Esophagus muscularis mucosa (tissue), 4 donors: ENCODE measurements at regions not wholly inside any gene's neighbourhood (a gene's known extent, or its start where the extent isn't known, plus 50 kb on each side); places are given as distances from the start of the nearest gene placed in this dataset.

Source experiments
- DNase-seq: peaks from one replicate; pipeline ENCODE4 v3.0.0-alpha.2; 2017; ENCODE audit errors: extremely low spot score
- H3K27ac ChIP-seq, 4 donors: fragments of 200-600 bp; sonication (generic); replicated peaks in 1 of 4; 1 replicate in 3 of 4; 2 replicates in 1 of 4; pipeline ENCODE4 v1.5.1; 2016 to 2019; ENCODE audit warnings: mild to moderate bottlenecking in 1 of 4
- H3K27me3 ChIP-seq, 4 donors: fragments of 200-600 bp; sonication (generic); one replicate each; pipeline versions ENCODE4 v1.5.1 to v1.6.0; 2016 to 2019
- H3K36me3 ChIP-seq, 4 donors: fragments of 200-600 bp; sonication (generic); one replicate each; pipeline ENCODE4 v1.5.1; 2016 to 2019
- H3K4me1 ChIP-seq, 4 donors: fragments of 200-600 bp; sonication (generic); one replicate each; pipeline ENCODE4 v1.5.1; 2016 to 2019
- H3K4me3 ChIP-seq, 4 donors: fragments of 200-600 bp; sonication (generic); 1 replicate in 2 of 4; 2 replicates in 2 of 4; pipeline ENCODE4 v1.5.1; 2016 to 2019; ENCODE audit warnings: mild to moderate bottlenecking in 4 of 4, moderate library complexity in 1 of 4
- H3K9me3 ChIP-seq, 4 donors: fragments of 200-600 bp; sonication (generic); 1 replicate in 3 of 4; 2 replicates in 1 of 4; pipeline ENCODE4 v1.5.1; 2016 to 2019
- EP300 ChIP-seq: sonication (generic); formaldehyde crosslinking; IDR thresholded peaks from one replicate; pipeline ENCODE4 v1.6.1; 2017; ENCODE audit warnings: antibody characterized with exemption
- POLR2A ChIP-seq: fragments of 450-650 bp; IDR thresholded peaks from one replicate; pipeline ENCODE4 v1.6.1; 2017; ENCODE audit warnings: antibody characterized with exemption, moderate library complexity, mild to moderate bottlenecking, low read depth
- POLR2AphosphoS5 ChIP-seq, 2 donors: sonication (generic); formaldehyde crosslinking; IDR thresholded peaks; one replicate each; pipeline ENCODE4 v1.6.1; 2017; ENCODE audit warnings: antibody characterized with exemption in 2 of 2
- WGBS: methylation state at CpG from one replicate; pipeline ENCODE4 v1.1.5; 2018; 5-methylcytosine and 5-hydroxymethylcytosine counted together
- intact Hi-C: fragments of 100-400 bp; cut with DNase I; formaldehyde crosslinking; loops from one replicate; pipeline ENCODE4 v1.15.1; 2023
- TF ChIP-seq, protein P1 (sequence below), 3 experiments: fragments of 200-600 bp in 2 of 3; fragments of 450-650 bp in 1 of 3; sonication (generic) in 2 of 3; IDR thresholded peaks; one replicate each; pipeline ENCODE4 v1.5.1; 2017 to 2019; ENCODE audit warnings: antibody characterized with exemption in 3 of 3, mild to moderate bottlenecking in 2 of 3, moderate library complexity in 1 of 3

DNA sequence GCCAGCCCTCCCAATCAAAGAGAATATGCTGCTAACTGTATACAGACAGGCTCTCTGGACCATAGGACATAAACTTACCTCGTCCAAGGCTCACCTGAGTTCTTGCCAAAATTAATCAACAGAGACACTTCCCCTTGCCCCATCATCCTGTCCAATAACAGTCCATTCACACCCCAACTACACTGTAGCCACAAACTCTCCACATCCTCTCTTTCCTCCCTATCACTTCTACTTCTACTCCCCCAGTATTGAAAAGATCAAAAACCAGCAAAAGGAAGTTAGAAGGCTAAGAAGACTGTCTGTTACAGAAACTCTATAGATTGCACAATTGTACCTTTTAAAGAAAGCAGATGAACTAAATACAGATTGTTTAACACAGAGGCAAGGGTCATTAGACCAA, 133.5 kb upstream of the STT3B start:
- H3K27ac ChIP-seq: no peak overlapping the region
- intact Hi-C loops: no loop called here
- no peak overlapping the region for H3K4me3 ChIP-seq
- H3K9me3 ChIP-seq: no peaks in the 10 kb centered on the region
- no peak for DNase-seq
- WGBS: 32% methylated on average over 1 of the region's 1 CpG
- H3K27me3 ChIP-seq: no peaks in the 10 kb centered on the region
- no peaks in the 10 kb centered on the region for H3K4me1 ChIP-seq
- TF ChIP-seq POLR2A (no peak), POLR2AphosphoS5 (IDR thresholded peaks at IDR 0.05) (no peak)
- TF ChIP-seq, protein P1, sequence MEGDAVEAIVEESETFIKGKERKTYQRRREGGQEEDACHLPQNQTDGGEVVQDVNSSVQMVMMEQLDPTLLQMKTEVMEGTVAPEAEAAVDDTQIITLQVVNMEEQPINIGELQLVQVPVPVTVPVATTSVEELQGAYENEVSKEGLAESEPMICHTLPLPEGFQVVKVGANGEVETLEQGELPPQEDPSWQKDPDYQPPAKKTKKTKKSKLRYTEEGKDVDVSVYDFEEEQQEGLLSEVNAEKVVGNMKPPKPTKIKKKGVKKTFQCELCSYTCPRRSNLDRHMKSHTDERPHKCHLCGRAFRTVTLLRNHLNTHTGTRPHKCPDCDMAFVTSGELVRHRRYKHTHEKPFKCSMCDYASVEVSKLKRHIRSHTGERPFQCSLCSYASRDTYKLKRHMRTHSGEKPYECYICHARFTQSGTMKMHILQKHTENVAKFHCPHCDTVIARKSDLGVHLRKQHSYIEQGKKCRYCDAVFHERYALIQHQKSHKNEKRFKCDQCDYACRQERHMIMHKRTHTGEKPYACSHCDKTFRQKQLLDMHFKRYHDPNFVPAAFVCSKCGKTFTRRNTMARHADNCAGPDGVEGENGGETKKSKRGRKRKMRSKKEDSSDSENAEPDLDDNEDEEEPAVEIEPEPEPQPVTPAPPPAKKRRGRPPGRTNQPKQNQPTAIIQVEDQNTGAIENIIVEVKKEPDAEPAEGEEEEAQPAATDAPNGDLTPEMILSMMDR (IDR thresholded peaks at IDR 0.05): no peak
- no peaks in the 10 kb centered on the region for H3K36me3 ChIP-seq

DNA sequence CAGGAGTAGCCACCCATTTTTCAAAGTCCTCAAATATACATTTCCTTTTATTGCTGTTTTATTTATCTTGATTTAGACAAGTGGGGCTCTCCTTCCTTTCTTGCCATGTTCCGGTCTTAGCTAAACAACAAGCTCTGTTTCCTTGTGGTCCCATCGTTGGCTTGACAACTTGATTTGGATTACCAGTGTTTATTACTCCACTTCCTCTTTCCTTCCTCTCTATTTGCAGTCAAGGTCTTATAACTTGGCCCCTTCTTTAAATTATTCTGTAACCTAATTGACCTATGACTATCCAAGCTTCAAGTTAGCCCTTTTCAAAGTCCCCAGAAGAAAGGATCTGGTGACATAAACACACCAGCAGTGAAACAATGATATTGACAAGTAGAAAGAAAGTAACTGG, 130.6 kb upstream of the STT3B start:
- Histone ChIP-seq H3K27ac (no peak overlapping the region), H3K9me3 (no peaks in the 10 kb centered on the region), H3K4me1 (peaks cover 0 to 10% (median 0%) of the 10 kb centered on the region in 4 donors), H3K36me3 (no peaks in the 10 kb centered on the region), H3K27me3 (no peaks in the 10 kb centered on the region), H3K4me3 (no peak overlapping the region)
- no peak for TF ChIP-seq EP300
- no peak for TF ChIP-seq POLR2A
- TF ChIP-seq, protein P1 (IDR thresholded peaks at IDR 0.05): no peak
- TF ChIP-seq POLR2AphosphoS5 (IDR thresholded peaks at IDR 0.05): no peak
- 50% methylated on average over 2 of the region's 2 CpGs for WGBS
- no peak for DNase-seq
- intact Hi-C loops: no loop called here

DNA sequence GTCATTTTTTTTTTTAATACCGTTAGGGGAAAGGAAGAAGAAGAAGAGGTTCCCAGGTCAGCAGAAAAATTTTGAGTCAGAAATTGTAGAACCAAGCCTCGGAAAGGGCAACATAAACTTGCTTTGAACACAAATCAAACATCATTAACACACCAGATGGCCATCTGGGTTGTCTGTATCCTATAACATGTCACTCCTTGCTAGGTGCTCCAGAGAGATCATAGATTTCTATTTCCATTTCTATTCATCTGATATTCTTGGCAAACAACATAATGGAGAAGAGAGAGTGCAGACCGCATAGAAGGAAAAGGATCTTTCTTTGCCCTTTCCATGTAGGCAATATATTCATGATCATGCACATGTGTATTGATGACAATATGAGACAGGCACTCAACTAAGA, 129.5 kb upstream of the STT3B start:
- intact Hi-C loops: no loop called here
- H3K36me3 ChIP-seq: no peaks in the 10 kb centered on the region
- WGBS: 81% methylated on average over 3 of the region's 3 CpGs
- H3K27me3 ChIP-seq: no peaks in the 10 kb centered on the region
- no peaks in the 10 kb centered on the region for H3K9me3 ChIP-seq
- H3K4me3 ChIP-seq: no peak overlapping the region
- peaks cover 0 to 10% (median 3%) of the 10 kb centered on the region in 4 donors for H3K4me1 ChIP-seq
- no peak overlapping the region for H3K27ac ChIP-seq
- TF ChIP-seq, protein P1 (IDR thresholded peaks at IDR 0.05): no peak
- no peak for TF ChIP-seq EP300
- TF ChIP-seq POLR2AphosphoS5 (IDR thresholded peaks at IDR 0.05): no peak
- no peak for TF ChIP-seq POLR2A
- no peak for DNase-seq

DNA sequence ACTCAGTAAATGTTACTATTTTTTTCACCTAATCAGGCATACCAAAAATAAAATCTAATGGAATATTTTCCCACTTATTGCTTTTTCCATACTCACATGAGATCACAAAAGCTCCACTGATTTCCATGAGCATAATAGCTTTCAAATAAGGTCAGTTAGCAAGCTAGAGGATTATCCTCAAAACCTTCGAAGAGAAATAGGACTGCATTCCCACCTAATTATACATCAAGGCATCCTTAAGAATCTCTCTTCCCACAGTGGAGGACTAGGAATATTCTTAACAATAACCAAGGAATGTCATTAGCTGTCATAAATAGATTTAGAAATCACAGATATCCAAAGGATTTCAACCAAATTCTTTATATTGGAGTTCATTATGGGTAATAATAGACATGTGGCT, 127.9 kb upstream of the STT3B start:
- H3K36me3 ChIP-seq: no peaks in the 10 kb centered on the region
- H3K27me3 ChIP-seq: no peaks in the 10 kb centered on the region
- DNase-seq: no peak
- TF ChIP-seq POLR2A: no peak
- no peak for TF ChIP-seq EP300
- TF ChIP-seq, protein P1 (IDR thresholded peaks at IDR 0.05): no peak
- TF ChIP-seq POLR2AphosphoS5 (IDR thresholded peaks at IDR 0.05): no peak
- no peaks in the 10 kb centered on the region for H3K9me3 ChIP-seq
- H3K4me3 ChIP-seq: no peak overlapping the region
- peaks cover 0 to 10% (median 3%) of the 10 kb centered on the region in 4 donors for H3K4me1 ChIP-seq
- 72% methylated on average over 1 of the region's 1 CpG for WGBS
- H3K27ac ChIP-seq: no peak overlapping the region
- intact Hi-C loops: no loop called here

DNA sequence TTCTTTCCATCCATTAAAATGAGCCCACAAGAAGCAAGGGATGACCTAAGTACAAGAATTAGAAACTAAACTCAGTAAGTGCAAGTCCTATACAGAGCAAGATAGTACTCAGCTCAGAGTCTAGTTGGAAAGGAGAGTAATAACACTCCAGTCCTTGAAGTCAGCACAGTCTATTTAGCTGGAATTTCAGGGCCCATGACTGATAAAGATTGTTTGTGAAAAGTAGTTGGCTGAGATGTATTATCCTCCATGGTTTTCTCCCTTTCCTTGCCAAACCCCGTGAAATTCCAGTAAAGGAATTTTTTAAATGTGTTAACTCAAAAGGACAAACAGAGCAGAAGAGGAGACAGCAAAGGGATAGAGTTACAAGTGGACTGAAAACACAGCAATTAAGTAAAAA, 127.2 kb upstream of the STT3B start:
- no peak for TF ChIP-seq POLR2AphosphoS5 (IDR thresholded peaks at IDR 0.05)
- no peak for TF ChIP-seq EP300
- TF ChIP-seq, protein P1 (IDR thresholded peaks at IDR 0.05): no peak
- no peak for TF ChIP-seq POLR2A
- H3K4me1 ChIP-seq: peaks cover 0 to 10% (median 3%) of the 10 kb centered on the region in 4 donors
- no peak overlapping the region for H3K4me3 ChIP-seq
- H3K36me3 ChIP-seq: no peaks in the 10 kb centered on the region
- no peaks in the 10 kb centered on the region for H3K27me3 ChIP-seq
- H3K27ac ChIP-seq: no peak overlapping the region
- 30% methylated on average over 1 of the region's 1 CpG for WGBS
- intact Hi-C loops: no loop called here
- DNase-seq: no peak
- H3K9me3 ChIP-seq: no peaks in the 10 kb centered on the region
